ENCODE measurements at regions not wholly inside any gene's neighbourhood (a gene's known extent, or its start where the extent isn't known, plus 50 kb on each side); places are given as distances from the start of the nearest gene placed in this dataset.

DNA sequence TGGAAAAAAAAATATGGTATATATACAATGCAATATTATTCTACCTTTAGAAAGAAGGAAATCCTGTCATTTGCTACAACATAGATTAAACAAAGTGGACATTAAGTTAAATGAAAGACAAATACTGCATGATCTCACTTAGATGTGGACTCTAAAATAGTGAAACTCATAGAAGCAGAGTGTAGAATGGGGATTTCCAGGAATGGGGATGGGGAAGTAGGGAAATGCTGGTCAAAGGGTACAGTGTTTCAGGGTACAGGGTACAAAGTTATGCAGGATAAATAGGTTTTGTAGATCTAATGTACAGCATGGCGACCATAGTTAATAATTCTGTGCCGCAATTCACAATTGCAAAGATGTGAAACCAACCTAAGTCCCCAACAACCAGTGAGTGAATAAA is 385.5 kb downstream of the SFMBT2 start:
- no peak overlapping the region for H3K4me3 ChIP-seq (ENCODE audit: control insufficient read depth, low read depth, low read length)
- TF ChIP-seq, protein P1, sequence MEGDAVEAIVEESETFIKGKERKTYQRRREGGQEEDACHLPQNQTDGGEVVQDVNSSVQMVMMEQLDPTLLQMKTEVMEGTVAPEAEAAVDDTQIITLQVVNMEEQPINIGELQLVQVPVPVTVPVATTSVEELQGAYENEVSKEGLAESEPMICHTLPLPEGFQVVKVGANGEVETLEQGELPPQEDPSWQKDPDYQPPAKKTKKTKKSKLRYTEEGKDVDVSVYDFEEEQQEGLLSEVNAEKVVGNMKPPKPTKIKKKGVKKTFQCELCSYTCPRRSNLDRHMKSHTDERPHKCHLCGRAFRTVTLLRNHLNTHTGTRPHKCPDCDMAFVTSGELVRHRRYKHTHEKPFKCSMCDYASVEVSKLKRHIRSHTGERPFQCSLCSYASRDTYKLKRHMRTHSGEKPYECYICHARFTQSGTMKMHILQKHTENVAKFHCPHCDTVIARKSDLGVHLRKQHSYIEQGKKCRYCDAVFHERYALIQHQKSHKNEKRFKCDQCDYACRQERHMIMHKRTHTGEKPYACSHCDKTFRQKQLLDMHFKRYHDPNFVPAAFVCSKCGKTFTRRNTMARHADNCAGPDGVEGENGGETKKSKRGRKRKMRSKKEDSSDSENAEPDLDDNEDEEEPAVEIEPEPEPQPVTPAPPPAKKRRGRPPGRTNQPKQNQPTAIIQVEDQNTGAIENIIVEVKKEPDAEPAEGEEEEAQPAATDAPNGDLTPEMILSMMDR (IDR thresholded peaks at IDR 0.05; ENCODE audit: control insufficient read depth, insufficient read depth, low read depth, low read length, missing control alignments), result no peak
- DNase-seq (ENCODE audit: low read depth), result no peak

DNA sequence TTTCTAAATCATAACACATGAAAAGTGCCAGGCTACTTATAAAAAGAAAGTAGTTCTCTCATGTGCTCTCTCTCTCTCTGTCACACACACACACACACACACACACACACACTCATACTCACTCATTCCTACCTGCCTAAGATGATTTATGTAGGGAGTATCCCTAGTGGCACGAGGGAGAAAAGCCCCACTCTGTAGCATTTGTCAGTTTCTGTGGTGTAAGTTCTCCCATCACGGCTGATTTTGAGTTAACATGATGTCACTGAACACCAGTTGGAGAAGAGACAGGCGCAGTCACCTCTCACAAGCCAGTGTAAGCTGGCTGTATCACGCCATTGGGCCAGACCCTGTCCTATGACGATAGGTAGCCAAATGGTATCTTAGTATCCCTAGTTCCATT is 395.4 kb downstream of the SFMBT2 start:
- no peak for DNase-seq (ENCODE audit: low read depth)
- TF ChIP-seq, protein P1 (IDR thresholded peaks at IDR 0.05; ENCODE audit: control insufficient read depth, insufficient read depth, low read depth, low read length, missing control alignments), result no peak
- no peak overlapping the region for H3K4me3 ChIP-seq (ENCODE audit: control insufficient read depth, low read depth, low read length)

DNA sequence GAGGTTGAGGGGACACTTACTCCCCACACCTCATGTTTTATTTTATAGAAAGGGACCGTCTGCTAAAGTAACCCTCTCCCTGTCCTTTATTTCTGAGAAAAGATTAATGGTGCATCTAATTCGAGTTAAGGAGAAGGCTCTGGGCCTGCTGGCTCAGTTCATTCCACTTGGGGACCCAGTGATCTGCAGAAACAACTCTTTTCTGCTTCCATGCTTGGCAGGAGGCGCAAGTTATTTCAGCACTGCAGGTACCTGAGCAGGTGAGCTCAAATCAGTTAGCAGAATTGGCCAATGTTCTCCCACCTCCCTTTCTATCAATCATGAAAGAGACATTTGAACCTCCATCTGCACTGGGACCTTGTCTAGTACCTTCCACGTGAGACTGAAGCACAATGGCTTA is 396.1 kb downstream of the SFMBT2 start:
- TF ChIP-seq, protein P1 (IDR thresholded peaks at IDR 0.05; ENCODE audit: control insufficient read depth, insufficient read depth, low read depth, low read length, missing control alignments), result no peak
- no peak for DNase-seq (ENCODE audit: low read depth)
- H3K4me3 ChIP-seq (ENCODE audit: control insufficient read depth, low read depth, low read length), result no peak overlapping the region

DNA sequence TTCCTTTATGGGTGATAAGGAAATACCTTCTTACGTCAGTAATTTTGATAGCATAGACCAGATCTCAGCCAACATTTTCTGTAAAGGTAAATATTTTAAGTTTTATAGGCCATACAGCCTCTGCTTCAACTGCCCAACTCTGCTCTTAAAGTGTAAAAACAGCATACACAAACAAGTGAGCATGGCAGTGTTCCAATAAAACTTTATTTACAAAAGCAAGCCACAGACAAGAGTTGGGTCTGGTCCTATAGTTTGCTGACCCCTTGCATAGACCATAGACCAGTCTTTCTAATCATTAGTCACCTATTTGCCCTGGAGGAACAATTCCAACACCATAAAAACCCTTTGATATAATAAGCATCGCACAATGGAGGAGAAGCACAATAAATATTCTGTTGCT is 398.8 kb downstream of the SFMBT2 start:
- TF ChIP-seq, protein P1 (IDR thresholded peaks at IDR 0.05; ENCODE audit: control insufficient read depth, insufficient read depth, low read depth, low read length, missing control alignments), result no peak
- DNase-seq (ENCODE audit: low read depth), result no peak
- no peak overlapping the region for H3K4me3 ChIP-seq (ENCODE audit: control insufficient read depth, low read depth, low read length)

DNA sequence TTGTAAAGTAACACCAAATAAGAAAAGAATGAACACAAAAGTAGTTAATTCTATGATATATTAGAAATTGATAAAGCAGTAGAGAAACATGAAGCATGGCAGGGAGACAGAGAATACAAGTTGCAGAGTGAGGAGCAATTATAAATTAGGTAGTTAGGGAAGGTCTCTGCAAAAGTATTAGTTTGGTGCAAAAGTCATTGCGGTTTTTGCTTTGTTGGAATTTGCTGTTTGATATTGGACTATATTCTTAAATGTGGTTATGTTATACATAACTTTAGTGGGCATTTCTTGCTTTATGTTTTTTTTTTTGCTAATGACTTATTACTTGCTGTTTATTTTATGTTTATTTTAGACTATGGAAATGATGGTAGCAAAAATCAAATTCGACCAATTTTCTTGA is 402.2 kb downstream of the SFMBT2 start:
- no peak for DNase-seq (ENCODE audit: low read depth)
- TF ChIP-seq, protein P1 (IDR thresholded peaks at IDR 0.05; ENCODE audit: control insufficient read depth, insufficient read depth, low read depth, low read length, missing control alignments), result no peak
- no peak overlapping the region for H3K4me3 ChIP-seq (ENCODE audit: control insufficient read depth, low read depth, low read length)

DNA sequence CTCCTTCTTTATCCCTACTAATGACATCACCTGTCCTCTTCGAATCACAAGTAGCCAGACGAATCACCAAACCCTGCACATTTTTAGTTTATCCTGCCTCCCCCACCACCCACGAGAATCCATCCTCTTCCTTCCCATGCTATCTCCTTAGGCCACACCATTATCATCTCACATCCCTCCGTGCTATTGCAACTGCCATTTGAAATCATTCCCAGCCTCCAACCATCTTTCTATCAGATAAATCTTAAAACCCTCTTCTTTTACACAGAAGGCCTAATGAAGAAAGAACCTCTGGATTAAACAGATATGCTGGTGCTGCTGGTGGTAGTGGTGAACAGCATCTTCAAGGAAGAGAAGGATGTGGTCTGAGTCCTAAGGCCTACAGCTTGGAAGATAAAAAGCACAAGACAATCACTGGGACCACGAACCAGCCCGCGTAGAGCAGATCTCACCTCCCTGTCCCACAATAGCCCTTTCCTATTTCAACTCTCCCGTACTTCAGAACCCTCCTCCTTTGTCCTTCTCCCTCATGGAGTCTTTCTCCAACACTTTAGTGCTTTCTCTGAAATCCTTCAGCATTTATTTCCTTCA is 403.1 kb downstream of the SFMBT2 start:
- no peak overlapping the region for H3K4me3 ChIP-seq (ENCODE audit: control insufficient read depth, low read depth, low read length)
- TF ChIP-seq, protein P1 (IDR thresholded peaks at IDR 0.05; ENCODE audit: control insufficient read depth, insufficient read depth, low read depth, low read length, missing control alignments), result no peak
- no peak for DNase-seq (ENCODE audit: low read depth)

DNA sequence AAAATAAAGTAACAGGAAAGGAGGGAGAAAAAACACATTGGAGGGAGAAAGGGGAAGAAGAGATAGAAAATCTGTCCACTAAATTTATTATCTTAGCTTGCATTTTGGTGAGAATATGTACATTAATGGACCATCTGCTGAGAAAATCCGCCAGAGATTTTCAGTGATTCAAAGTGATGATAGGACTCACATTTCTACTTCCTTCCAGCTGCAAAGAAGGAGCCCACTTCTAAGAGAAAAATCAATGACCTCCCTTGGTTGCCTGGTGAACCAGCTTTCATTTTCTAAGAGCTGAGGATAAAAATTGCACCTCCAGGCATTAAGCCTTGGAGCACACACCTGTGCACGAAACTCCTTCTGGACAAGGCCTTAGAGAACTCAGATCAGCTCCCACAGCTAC is 404.3 kb downstream of the SFMBT2 start:
- no peak for DNase-seq (ENCODE audit: low read depth)
- TF ChIP-seq, protein P1 (IDR thresholded peaks at IDR 0.05; ENCODE audit: control insufficient read depth, insufficient read depth, low read depth, low read length, missing control alignments), result no peak
- H3K4me3 ChIP-seq (ENCODE audit: control insufficient read depth, low read depth, low read length), result no peak overlapping the region

Measured in AG09309 (cell line).